Activated T-helper 2 cell treated with anti-CD3 and anti-CD28 coated beads, Interferon-gamma antibody, Interleukin-2, Interleukin-4, amounts not matched to agents 10 μg/mL and 5 μg/mL and 100 μg/mL, durations not matched to agents 14 hours and 24 hours and 36 hours (primary cell): ENCODE measurements at regions not wholly inside any gene's neighbourhood (a gene's known extent, or its start where the extent isn't known, plus 50 kb on each side); places are given as distances from the start of the nearest gene placed in this dataset.

Experiments
- DNase-seq: peaks from one replicate; pipeline ENCODE4 v3.0.0; 2021; ENCODE audit warnings: low spot score
- H3K27ac Mint-ChIP-seq: one replicate; pipeline ENCODE4 v1.8.0; 2021; ENCODE audit warnings: mixed read lengths
- H3K27me3 Mint-ChIP-seq: one replicate; pipeline ENCODE4 v1.8.0; 2021; ENCODE audit warnings: low read depth, mixed read lengths
- H3K36me3 Mint-ChIP-seq: one replicate; pipeline ENCODE4 v1.8.0; 2021; ENCODE audit warnings: low read depth, mixed read lengths
- H3K4me1 Mint-ChIP-seq: one replicate; pipeline ENCODE4 v1.8.0; 2021; ENCODE audit warnings: low read depth, mixed read lengths
- H3K4me3 Mint-ChIP-seq: one replicate; pipeline ENCODE4 v1.8.0; 2021; ENCODE audit warnings: low read depth, mild to moderate bottlenecking, moderate library complexity, mixed read lengths
- H3K9me3 Mint-ChIP-seq: one replicate; pipeline ENCODE4 v1.8.0; 2021; ENCODE audit warnings: mixed read lengths
- intact Hi-C: fragments of 100-400 bp; cut with micrococcal nuclease; formaldehyde crosslinking; loops from one replicate; pipeline ENCODE4 v1.15.1; 2023

DNA sequence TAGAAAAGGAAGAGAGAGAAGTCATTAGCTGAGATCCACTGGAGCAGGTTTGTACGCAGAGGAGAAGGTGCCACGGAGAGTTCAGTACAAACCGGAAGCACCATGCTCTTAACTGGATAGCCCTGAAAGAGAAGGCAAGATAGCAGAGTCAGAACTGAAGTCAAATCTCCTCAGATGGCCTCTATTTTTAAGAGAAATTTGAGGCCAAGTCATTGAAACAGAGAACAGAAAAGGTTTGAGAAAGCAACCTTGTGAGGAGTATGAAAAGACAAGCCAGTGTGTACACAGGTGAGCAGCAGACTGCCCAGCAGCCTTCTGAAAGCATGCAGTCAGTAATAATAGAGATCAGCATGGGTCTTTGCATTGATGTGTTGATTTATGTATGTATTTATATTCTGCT lies 66.1 kb upstream of the SPRED1 start:
- DNase-seq = no peak
- Mint-ChIP-seq H3K9me3 (no peaks in the 10 kb centered on the region), H3K4me1 (no peaks in the 10 kb centered on the region), H3K36me3 (no peaks in the 10 kb centered on the region), H3K4me3 (no peak overlapping the region), H3K27me3 (peaks cover 2% of the 10 kb centered on the region), H3K27ac (no peak overlapping the region)
- intact Hi-C loops = no loop called here

DNA sequence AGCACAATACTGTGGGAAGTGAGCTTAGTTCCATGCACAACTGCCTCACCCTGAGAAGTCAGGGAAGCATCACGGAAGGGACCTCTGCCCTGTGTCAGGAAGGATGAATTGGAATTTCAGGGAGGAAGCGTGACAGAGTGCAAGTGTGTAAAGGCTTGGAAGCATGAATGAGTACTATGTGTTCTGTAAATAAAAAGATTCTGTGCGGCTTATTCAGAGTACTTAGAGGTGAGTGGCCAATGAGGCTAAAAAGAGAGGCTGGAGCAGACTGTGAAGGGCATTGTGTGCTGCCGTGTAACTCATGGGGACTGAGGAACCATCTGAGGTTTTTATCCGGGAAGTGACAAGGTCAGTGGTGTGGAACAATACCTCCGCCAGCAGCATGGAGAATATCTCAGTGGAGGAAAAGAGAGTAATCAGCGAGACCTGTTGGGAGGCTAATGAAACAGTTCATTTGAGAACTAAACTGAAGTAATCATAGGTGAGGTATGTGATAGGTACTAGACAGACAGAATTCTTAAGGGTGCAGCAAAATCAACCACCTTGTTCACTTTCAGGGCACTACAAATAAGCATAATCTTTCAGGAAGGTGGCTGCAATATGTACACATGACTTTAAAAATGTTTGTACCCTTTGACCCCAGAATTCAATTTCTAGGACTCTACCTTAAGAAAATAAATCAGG lies 64.9 kb upstream of the SPRED1 start:
- Mint-ChIP-seq H3K27me3 (peaks cover 2% of the 10 kb centered on the region), H3K27ac (no peak overlapping the region), H3K36me3 (no peaks in the 10 kb centered on the region), H3K9me3 (no peaks in the 10 kb centered on the region), H3K4me3 (no peak overlapping the region), H3K4me1 (no peaks in the 10 kb centered on the region)
- no peak for DNase-seq
- intact Hi-C loops = no loop called here

DNA sequence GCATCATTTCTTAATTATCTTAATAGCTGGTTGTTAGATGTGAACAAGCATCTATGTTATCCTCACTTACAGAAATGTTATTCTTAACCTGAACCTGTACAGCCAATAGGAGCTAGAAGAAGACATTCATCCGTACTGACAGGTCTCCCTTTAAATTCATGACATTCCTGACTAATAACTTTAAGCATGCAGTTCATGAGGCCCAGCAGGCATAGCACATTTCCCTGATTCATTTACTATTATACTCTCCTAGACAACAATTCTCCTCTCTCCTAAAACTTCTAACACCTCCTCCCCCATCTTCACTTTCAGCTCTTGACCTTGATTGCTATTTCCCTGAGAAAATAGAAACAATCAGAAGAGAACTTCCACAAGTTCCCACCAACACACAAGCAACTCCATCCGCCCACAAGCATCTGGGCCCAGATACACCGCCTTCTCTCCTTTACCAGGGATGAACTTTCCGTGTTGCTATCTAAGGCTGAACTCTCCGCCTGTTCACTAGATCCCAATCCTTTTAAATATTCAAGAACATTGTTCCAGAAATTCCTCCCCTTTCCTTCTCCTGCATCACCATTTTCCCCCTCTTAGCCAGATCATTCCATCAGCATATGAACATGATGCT lies 62.9 kb upstream of the SPRED1 start:
- H3K27me3 Mint-ChIP-seq = peaks cover 2% of the 10 kb centered on the region
- DNase-seq = no peak
- no peak overlapping the region for H3K27ac Mint-ChIP-seq
- no peak overlapping the region for H3K4me3 Mint-ChIP-seq
- no peaks in the 10 kb centered on the region for H3K4me1 Mint-ChIP-seq
- no peaks in the 10 kb centered on the region for H3K9me3 Mint-ChIP-seq
- intact Hi-C loops = no loop called here
- no peaks in the 10 kb centered on the region for H3K36me3 Mint-ChIP-seq

DNA sequence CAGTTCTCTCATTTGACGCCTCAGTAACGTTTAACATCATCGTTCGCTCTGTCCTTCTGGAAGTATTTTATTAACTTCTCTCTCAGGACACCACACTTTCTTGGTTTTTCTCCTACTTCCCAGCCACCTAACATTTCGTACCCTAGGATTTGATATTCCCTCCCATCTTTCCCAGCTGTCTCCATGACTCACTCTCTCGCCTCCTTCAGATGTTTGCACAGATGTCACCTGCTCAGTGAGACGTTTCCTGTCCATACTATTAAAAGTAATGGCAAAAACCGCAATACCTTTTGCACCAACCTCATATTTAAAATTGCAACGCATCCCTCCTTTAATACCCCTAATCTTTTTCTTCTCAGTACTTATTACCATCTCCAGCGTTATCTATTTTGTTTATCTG lies 62.1 kb upstream of the SPRED1 start:
- DNase-seq = no peak
- intact Hi-C loops = no loop called here
- H3K4me3 Mint-ChIP-seq = no peak overlapping the region
- H3K27me3 Mint-ChIP-seq = peaks cover 2% of the 10 kb centered on the region
- no peaks in the 10 kb centered on the region for H3K36me3 Mint-ChIP-seq
- H3K9me3 Mint-ChIP-seq = no peaks in the 10 kb centered on the region
- H3K4me1 Mint-ChIP-seq = no peaks in the 10 kb centered on the region
- H3K27ac Mint-ChIP-seq = no peak overlapping the region

DNA sequence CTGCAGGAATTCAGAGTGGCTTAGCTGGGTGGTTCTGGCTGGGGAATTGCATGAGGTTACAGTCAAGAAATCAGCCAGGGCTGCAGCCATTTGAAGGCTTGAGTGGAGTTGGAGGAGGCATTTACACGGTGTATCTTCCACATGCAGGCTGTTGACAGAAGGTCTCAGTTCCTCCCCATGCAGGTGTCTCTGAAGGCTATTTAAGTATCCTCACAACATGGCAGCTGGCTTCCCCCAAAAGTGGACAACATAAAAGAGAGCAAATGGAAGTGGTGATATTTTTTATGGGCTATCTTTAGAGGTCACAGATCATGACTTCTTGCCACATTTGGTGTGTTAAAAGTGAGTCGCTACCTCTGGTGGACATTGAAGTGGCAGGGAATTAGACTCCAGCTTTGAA lies 60.1 kb upstream of the SPRED1 start:
- no peaks in the 10 kb centered on the region for H3K9me3 Mint-ChIP-seq
- intact Hi-C loops = no loop called here

DNA sequence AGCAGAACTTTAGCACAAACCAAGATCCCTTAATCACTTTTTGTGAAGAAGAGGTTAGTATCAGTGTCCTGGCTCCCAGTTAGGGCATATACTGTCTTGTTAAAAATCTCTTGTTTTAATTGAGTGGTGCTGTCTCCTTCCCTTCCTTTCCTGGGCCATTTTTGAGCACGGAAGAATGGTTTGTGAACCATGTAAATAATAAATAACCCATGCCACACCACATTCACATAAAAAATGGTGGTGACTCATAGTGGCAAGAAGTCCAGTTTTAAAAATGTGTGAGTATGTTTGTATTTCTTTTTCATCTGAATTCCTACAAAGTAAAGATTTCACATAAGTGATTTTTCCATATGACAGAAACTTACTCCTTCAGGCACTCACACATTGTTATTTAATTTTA lies 59.1 kb upstream of the SPRED1 start:
- Mint-ChIP-seq H3K4me1 (no peaks in the 10 kb centered on the region), H3K36me3 (no peaks in the 10 kb centered on the region), H3K9me3 (no peaks in the 10 kb centered on the region), H3K27ac (no peak overlapping the region), H3K27me3 (peaks cover 2% of the 10 kb centered on the region), H3K4me3 (no peak overlapping the region)
- intact Hi-C loops = no loop called here
- no peak for DNase-seq

More for the DNA sequence above, 60.1 kb upstream of the SPRED1 start:
- H3K27me3 Mint-ChIP-seq = peaks cover 2% of the 10 kb centered on the region
- H3K4me1 Mint-ChIP-seq = no peaks in the 10 kb centered on the region
- no peaks in the 10 kb centered on the region for H3K36me3 Mint-ChIP-seq
- DNase-seq = no peak
- H3K4me3 Mint-ChIP-seq = no peak overlapping the region
- no peak overlapping the region for H3K27ac Mint-ChIP-seq

DNA sequence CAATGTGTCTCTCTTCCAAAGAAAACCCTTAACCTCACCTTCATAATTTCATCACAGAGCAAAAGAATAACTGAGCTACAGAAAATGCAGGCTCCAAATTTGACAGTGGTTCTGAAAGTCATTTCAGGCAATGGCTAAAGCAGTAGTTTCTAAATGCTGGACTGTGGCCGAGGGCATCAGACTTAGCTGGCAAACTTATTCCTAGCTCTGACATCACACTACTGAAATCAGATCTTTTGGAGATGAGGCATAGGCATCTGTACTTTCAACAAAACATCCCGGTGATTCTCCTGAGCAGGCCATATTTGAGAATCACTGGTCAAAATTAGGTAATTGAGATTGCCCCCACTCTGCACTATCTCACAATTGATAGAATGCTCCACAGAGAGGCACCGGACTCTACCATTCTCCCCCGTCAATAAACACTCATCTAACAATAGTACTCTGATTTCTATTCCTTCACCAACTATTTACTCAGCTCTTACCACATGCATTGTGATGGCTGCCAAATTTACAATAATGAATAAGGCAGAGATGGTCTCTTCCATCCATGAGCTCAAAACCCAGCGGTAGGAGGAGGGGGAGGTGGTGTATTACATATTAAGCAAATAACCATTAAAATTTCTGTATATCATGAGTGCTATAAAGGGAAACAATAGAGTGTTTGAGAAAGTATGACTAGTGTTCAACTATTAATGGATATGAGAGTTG lies 57.3 kb upstream of the SPRED1 start:
- peaks cover 3% of the 10 kb centered on the region for H3K27me3 Mint-ChIP-seq
- no peaks in the 10 kb centered on the region for H3K4me1 Mint-ChIP-seq
- H3K27ac Mint-ChIP-seq = no peak overlapping the region
- DNase-seq = no peak
- H3K36me3 Mint-ChIP-seq = no peaks in the 10 kb centered on the region
- intact Hi-C loops = no loop called here
- H3K9me3 Mint-ChIP-seq = no peaks in the 10 kb centered on the region
- H3K4me3 Mint-ChIP-seq = no peak overlapping the region

DNA sequence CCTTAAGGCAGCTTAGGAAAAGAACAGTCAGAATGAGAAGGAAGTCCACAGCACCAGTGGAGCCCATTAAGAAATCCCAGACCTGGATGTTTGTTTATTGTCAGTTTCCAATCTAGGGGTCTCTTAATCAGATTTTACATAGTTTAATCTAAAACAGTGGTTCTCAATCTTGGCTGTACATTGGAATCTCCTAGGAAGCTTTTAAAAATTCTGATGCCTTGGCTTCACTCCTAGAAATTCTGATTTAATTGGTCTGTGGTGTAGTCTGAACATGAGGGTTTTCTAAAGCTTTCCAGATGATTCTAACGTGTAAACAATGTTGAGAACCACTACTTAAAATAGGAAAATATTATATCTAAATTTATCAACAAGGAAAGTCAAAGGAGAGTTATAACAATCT lies 56.6 kb upstream of the SPRED1 start:
- Mint-ChIP-seq H3K4me1 (no peaks in the 10 kb centered on the region), H3K36me3 (no peaks in the 10 kb centered on the region)
- no peak for DNase-seq

DNA sequence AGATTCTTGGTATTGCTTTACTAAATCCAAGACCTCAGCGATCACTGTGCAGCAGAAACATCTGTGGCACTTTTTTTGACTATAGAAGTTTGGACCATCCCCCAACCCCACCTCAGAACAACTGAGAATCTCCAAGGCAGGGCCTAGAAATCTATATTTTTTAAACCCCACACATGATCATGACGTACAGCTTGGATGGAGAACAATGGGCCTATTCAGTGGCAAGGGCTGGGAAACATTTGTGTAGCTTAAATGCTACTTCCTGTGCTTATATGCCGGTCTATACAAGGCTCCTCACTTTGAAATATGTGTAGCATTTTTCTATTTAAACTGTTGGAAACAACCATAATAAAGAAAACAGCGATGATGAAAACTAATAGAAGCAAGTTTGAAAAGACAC lies 55.1 kb upstream of the SPRED1 start:
- no peaks in the 10 kb centered on the region for H3K9me3 Mint-ChIP-seq
- DNase-seq = no peak
- H3K4me3 Mint-ChIP-seq = no peak overlapping the region
- intact Hi-C loops = no loop called here
- H3K4me1 Mint-ChIP-seq = no peaks in the 10 kb centered on the region
- H3K27ac Mint-ChIP-seq = no peak overlapping the region
- peaks cover 3% of the 10 kb centered on the region for H3K27me3 Mint-ChIP-seq
- no peaks in the 10 kb centered on the region for H3K36me3 Mint-ChIP-seq

More for the DNA sequence above, 56.6 kb upstream of the SPRED1 start:
- intact Hi-C loops = no loop called here
- Mint-ChIP-seq H3K27ac (no peak overlapping the region), H3K27me3 (peaks cover 3% of the 10 kb centered on the region), H3K4me3 (no peak overlapping the region), H3K9me3 (no peaks in the 10 kb centered on the region)

DNA sequence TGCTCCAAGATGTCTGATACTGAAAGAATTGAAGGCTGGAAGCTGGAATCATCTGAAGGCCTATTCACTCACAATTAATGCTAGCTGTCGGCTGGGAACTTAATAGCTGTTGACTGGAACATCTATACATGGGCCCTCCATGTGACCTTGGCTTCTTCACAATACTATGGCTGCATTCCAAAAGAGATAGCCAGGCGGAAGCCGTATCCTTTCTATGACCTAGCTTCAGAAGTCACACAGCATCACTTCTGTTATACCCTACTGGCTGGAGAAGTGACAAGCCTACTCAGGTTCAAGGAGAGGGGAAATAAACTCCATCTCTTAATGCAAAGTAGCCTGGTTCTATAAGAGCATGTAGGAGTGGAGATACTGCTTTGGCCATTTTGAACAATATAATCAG lies 50.9 kb upstream of the SPRED1 start:
- Mint-ChIP-seq H3K9me3 (no peaks in the 10 kb centered on the region), H3K4me3 (no peak overlapping the region), H3K4me1 (no peaks in the 10 kb centered on the region), H3K36me3 (no peaks in the 10 kb centered on the region), H3K27ac (no peak overlapping the region), H3K27me3 (peaks cover 6% of the 10 kb centered on the region)
- no peak for DNase-seq
- intact Hi-C loops = no loop called here

DNA sequence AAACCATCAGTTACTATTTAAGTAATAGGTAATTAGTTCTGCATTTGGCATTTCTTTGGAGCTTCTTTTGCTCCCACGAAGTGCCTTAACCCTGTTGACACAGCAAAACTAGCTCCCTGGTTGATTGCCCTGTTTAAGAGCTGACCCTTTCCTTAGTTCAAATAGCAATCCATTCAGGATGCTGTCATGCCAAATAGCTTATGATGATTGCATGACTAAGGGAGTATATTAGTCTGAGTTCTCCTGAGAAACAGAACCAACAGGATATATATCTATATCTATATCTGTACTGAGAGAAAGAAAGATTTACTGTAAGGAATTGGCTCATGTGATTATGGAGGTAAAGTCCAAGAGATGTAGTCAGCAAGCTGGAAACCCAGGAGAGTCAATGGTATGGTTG lies 50.3 kb upstream of the SPRED1 start:
- no peaks in the 10 kb centered on the region for H3K9me3 Mint-ChIP-seq

More for the DNA sequence above, 50.3 kb upstream of the SPRED1 start:
- Mint-ChIP-seq H3K36me3 (no peaks in the 10 kb centered on the region), H3K4me3 (no peak overlapping the region), H3K27me3 (peaks cover 6% of the 10 kb centered on the region), H3K4me1 (no peaks in the 10 kb centered on the region), H3K27ac (no peak overlapping the region)
- intact Hi-C loops = no loop called here
- DNase-seq = no peak
